ENCODE measurements at regions not wholly inside any gene's neighbourhood (a gene's known extent, or its start where the extent isn't known, plus 50 kb on each side); places are given as distances from the start of the nearest gene placed in this dataset.

DNA sequence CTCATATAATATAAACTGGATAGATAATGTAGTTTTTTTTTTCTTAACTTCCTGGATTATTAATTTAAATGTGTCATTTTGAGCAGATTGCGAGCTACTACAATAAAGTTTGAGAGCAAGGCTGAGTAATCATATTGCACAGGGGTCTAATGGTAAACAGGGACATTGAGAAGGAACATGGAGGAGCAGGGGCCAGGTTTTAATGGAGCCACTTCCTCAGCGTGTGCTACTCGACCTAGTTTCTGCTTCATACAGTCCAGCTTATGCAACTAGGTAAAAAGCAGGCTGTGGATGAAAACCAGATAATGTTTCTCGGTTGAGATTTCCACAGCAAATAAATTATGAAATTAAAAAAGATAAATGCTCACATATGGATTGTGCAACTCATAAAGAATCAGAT is 1915.7 kb upstream of the CELF4 start:
- TF ChIP-seq ZNF274 (IDR thresholded peaks at IDR 0.05; ENCODE audit: low read depth, low read length) (no peak), YY1 (IDR thresholded peaks at IDR 0.05; ENCODE audit: insufficient read depth, insufficient read length) (no peak), SUZ12 (IDR thresholded peaks at IDR 0.05; ENCODE audit: extremely low read depth, insufficient read depth, insufficient read length) (no peak)

All from NT2/D1 (cell line).